HG03521 (cell line): ENCODE measurements at regions not wholly inside any gene's neighbourhood (a gene's known extent, or its start where the extent isn't known, plus 50 kb on each side); places are given as distances from the start of the nearest gene placed in this dataset.
"Not testable (repeated sequence)": the region's sequence is repeated elsewhere in the genome, so short reads cannot be mapped to it uniquely, and the experiment has no call there.

Source experiments
- ATAC-seq: cut with Tn5 transposase; IDR thresholded peaks from one replicate; pipeline ENCODE4 v1.9.1; 2021; ENCODE audit warnings: mild to moderate bottlenecking, moderate library complexity; ENCODE audit not compliant: unreplicated experiment

DNA sequence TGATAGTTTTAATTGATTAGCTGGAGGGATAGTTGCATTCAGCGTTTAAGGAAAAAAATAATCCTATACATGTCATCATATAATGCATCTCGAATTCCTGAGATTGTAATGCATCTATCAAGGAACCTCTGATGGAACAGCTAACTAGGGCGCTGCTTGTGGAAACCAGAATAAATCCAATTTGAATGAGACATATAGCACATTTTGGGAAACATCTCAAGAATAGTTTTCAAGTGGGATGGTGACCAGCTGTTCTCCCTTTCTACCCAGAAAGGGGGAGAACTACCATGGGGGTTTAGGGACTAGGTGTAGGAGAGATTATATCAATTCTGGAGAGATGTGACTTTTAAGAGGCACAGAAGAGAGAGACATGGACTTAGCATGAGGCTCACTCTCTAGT lies 319.3 kb upstream of the BRINP1 start:
- ATAC-seq: no peak

DNA sequence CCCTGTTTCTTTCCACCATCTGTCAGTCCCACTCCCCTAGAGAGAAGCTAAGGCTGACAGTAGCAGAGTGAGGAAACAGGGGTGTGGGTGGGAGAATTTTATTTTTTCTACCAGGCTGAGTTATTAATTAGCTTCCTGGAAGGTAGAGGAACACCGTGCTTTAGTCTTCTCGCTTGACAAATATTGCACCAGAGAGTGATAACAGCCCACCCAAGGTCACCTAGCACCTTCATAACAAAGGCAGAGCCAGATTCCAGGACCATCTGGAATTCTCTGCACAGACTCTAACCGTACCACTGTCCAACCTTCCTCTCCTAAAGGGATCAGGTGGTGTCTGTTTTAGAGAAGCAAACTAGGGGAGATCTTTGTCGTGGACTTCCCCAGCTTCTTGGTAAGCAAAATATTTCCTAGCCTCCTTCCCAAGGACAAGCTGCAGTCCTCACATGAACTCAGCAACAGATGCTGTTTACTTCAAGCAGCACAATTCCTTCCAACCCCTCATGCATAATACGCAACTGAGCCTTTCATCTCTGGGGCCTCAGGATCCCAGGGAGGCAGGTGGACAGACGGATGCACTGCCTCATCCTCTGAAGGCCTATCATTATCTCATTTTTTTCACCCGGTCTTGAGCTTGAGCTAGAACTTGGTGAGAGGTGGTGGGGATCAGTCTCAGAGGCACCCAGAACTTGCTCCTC lies 308.7 kb upstream of the BRINP1 start:
- no peak for ATAC-seq

DNA sequence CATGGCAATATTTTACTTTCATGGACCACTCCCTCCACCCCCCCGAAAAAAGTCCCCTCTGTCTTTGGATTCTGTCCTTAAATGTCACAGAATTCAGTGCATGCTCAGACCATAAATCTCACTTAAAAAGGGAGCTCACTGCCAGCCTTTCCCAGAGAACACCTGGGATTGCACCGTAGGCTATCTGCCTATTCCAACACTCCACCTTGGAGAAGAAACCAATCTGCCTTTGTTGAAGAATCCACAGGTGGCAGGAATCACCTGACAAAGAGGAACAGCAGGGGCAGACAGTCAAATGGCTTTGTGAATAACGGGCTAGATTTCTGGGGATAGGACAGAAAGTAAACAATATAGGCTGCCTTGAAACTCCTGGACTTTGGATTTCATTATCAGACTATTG lies 306.7 kb upstream of the BRINP1 start:
- ATAC-seq: no peak

DNA sequence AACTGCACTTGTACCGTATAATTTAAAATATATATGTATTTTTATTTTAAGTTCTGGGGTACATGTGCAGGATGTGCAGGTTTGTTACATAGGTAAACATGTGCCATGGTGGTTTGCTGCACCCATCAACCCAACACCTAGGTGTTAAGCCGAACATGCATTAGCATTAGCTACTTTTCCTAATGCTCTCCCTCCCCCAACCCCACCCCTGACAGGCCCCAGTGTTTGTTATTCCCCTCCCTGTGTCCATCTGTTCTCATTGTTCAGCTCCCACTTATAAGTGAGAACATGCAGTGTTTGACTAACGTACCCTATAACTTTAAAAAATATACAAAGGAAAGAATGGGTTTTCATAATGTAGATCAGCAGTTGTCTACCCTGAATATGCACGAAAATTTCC lies 303.5 kb upstream of the BRINP1 start:
- not testable (repeated sequence) for ATAC-seq

DNA sequence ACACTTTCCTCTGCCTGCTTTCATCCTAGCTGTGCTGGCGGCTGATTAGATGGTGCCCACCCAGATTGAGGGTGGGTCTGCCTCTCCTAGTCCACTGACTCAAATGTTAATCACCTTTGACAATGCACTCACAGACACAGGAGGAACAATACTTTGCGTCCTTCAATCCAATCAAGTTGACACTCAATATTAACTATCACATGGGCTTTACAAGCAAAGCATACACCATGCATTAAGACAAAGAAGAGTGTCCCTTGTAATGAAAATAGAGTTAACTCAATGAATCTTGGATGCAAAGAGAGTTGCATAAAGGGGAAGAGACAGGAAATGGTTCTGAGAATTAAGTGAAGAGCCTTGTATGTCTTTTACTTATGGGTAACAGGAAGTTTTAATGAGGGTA lies 298.7 kb upstream of the BRINP1 start:
- ATAC-seq: no peak

GRCh38 chr9:119667163-119667562 lies 297.9 kb upstream of the BRINP1 start:
- no peak for ATAC-seq

DNA sequence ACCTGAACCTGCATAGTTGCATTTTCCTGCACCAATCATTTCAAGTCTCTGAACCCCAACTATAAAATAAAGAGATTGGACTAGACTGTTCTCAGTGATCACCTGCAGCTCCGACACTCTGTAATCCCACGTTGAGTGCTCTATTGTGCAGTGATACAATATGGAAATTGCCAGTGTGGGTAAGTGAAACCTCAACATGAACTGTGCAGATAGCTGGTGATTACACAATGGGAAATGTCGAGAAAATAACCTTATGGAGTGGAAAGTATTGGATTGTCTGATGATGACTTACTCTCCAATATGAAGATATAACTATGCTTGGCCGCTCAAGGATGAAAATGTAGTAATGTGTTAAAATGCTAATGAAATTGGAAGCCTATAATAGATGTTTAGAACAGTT lies 293.1 kb upstream of the BRINP1 start:
- ATAC-seq: no peak

- no peak for ATAC-seq
These were observed 283.7 kb upstream of the BRINP1 start for GRCh38 chr9:119652931-119653330.

- ATAC-seq: no peak
These were observed 280.0 kb upstream of the BRINP1 start for GRCh38 chr9:119649205-119649604.

GRCh38 chr9:119639287-119639955 lies 270.2 kb upstream of the BRINP1 start:
- ATAC-seq: no peak

GRCh38 chr9:119634006-119634405 lies 264.8 kb upstream of the BRINP1 start:
- no peak for ATAC-seq

GRCh38 chr9:119611565-119611964 lies 242.3 kb upstream of the BRINP1 start:
- ATAC-seq: no peak

- no peak for ATAC-seq
These were observed 240.2 kb upstream of the BRINP1 start for GRCh38 chr9:119609277-119609971.

DNA sequence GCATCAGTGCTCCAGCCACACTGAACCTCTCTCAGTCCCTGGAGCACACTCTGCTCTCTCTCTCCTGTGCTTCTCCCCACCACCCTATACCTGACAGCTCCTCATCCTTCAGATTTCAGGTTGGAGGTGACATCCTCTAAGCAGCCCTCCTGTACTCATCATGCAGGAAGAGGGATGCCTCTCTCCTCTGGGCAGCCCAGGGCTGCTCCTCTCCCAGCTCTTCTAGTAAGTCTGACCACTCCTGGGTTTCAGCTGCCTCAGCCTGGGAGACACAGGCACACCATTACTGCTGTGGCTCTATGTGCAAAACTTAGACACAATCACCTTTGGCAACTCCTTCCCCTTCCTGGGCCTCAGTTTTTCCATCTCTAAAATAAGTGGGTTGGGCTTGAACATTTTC lies 232.4 kb upstream of the BRINP1 start:
- ATAC-seq: no peak

- ATAC-seq: no peak
These were observed 228.3 kb upstream of the BRINP1 start for GRCh38 chr9:119597499-119597898.

DNA sequence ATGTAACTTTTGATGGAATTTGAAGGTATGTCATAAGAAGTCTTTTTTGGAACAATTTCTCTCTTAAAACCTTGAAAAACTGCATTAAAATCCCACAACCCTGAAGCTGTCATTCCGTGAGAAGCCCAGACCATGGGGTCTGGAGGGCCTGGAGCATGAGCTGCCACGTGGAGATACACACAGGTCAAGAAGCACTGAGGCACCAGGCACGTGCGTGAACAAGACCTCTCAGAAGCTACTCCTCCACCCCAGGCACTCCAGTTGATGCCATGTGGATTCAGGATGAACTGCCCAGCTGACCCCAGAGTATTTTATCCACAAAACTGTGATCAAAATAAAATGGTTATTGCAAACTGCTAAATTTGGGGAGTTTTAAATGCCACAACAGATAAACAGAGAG lies 227.5 kb upstream of the BRINP1 start:
- ATAC-seq: no peak

DNA sequence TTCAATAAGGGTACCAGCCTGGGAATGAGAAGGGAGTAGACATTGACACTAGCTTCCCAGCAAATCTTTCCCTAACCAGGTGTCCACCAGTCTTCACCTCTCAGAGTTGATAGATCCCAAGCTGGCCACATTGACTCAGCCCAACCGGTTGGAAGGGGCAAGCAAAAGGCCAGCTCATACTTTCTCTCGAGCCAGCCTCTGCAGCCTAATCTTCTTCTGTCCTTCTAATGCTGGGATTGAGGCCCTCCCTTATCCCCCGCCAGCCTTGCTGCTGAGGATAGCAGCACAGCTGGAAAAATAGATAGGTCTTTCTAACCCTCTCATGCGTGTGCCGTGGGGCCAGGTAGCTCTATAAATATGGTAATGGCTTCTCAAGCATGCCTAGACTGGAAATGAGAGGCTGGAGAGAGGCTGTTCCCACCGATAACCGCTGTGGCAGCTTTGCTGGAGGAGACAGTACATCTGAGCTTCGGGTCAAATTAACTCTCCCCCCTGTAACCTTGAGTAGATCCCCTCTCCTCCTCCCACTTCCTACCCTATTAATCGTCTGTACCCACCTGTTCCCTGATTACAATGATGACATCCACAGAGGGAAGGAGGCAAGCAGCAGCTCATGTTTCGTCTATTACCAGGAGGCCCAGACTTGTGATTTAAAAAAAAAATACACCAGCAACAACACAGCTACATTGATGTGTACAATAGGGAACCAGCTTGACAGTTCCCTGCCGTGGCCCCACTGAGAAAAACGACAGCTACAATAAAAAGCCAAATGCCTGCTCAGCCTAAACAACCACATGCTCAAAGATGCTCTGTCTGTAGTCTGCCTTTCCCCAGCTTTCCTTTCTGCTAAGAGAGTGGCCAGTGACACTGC lies 219.9 kb upstream of the BRINP1 start:
- no peak for ATAC-seq

GRCh38 chr9:119577881-119578280 lies 208.6 kb upstream of the BRINP1 start:
- no peak for ATAC-seq

DNA sequence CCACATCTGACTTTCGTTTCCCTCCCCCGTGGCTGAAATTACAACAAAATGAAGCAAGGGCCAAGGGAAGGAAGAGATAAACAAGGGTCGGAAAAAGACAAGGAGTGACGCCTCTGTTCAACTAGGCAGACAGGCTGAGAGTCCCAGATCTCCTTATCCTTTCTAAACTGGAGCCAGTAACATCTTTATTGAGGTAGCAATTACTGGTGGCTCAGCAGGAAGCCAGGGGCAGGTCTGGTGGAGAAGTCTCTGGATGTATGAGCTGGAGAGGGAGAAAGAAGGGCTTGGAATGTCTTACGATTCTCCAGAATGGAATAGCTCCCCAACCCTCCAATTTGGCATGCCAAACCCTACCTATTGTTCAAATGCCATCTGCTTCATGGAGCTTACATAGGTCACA lies 190.8 kb upstream of the BRINP1 start:
- ATAC-seq: no peak

- ATAC-seq: no peak
These were observed 189.8 kb upstream of the BRINP1 start for GRCh38 chr9:119559056-119559455.
